Osteoblast (primary cell): ENCODE measurements at regions not wholly inside any gene's neighbourhood (a gene's known extent, or its start where the extent isn't known, plus 50 kb on each side); places are given as distances from the start of the nearest gene placed in this dataset.
"Not testable (repeated sequence)": the region's sequence is repeated elsewhere in the genome, so short reads cannot be mapped to it uniquely, and the experiment has no call there.

ENCODE experiments used
- DNase-seq: peaks from one replicate; pipeline ENCODE4 v3.0.0; 2011; ENCODE audit warnings: low spot score, mixed read lengths; ENCODE audit not compliant: insufficient read length; ENCODE audit errors: missing footprints
- H2AFZ ChIP-seq: 2 replicates; pipeline ENCODE4 v1.6.0; 2011; ENCODE audit warnings: mild to moderate bottlenecking, low read length
- H3K27ac ChIP-seq: 2 replicates; pipeline ENCODE4 v1.5.1; 2011; ENCODE audit warnings: mild to moderate bottlenecking, low read depth, low read length, moderate library complexity
- H3K27me3 ChIP-seq: 2 replicates; pipeline ENCODE4 v1.6.0; 2012; ENCODE audit warnings: mild to moderate bottlenecking, control low read depth, inconsistent platforms, low read length, moderate library complexity; ENCODE audit not compliant: insufficient read depth
- H3K36me3 ChIP-seq: 2 replicates; pipeline ENCODE4 v1.5.1; 2011; ENCODE audit warnings: mild to moderate bottlenecking, low read length, control low read depth, moderate library complexity; ENCODE audit not compliant: insufficient read depth
- H3K4me1 ChIP-seq: 2 replicates; pipeline ENCODE4 v1.5.1; 2011; ENCODE audit warnings: mild to moderate bottlenecking, low read length, control low read depth, moderate library complexity; ENCODE audit not compliant: insufficient read depth
- H3K4me2 ChIP-seq: 2 replicates; pipeline ENCODE4 v1.6.0; 2011; ENCODE audit warnings: mild to moderate bottlenecking, low read length; ENCODE audit not compliant: insufficient read depth
- H3K4me3 ChIP-seq: fragments of 200-600 bp; sonication (generic); 3 replicates; pipeline ENCODE4 v1.5.1; 2012; ENCODE audit warnings: mild to moderate bottlenecking, low read length, inconsistent platforms; ENCODE audit not compliant: insufficient read depth
- H3K79me2 ChIP-seq: 2 replicates; pipeline ENCODE4 v1.6.0; 2012; ENCODE audit warnings: mild to moderate bottlenecking, low read length, control low read depth, inconsistent platforms; ENCODE audit not compliant: insufficient read depth
- H3K9me3 ChIP-seq: 2 replicates; pipeline ENCODE4 v1.5.1; 2011; ENCODE audit warnings: low read depth, low read length, control low read depth
- H4K20me1 ChIP-seq: 2 replicates; pipeline ENCODE4 v1.6.0; 2012; ENCODE audit warnings: mild to moderate bottlenecking, low read length, control low read depth; ENCODE audit not compliant: insufficient read depth
- TF ChIP-seq, protein P1 (sequence below): IDR thresholded peaks from 2 replicates; pipeline ENCODE4 v1.5.1; 2011; ENCODE audit warnings: mild to moderate bottlenecking, low read depth, low read length, moderate library complexity; ENCODE audit errors: extremely low read depth

DNA sequence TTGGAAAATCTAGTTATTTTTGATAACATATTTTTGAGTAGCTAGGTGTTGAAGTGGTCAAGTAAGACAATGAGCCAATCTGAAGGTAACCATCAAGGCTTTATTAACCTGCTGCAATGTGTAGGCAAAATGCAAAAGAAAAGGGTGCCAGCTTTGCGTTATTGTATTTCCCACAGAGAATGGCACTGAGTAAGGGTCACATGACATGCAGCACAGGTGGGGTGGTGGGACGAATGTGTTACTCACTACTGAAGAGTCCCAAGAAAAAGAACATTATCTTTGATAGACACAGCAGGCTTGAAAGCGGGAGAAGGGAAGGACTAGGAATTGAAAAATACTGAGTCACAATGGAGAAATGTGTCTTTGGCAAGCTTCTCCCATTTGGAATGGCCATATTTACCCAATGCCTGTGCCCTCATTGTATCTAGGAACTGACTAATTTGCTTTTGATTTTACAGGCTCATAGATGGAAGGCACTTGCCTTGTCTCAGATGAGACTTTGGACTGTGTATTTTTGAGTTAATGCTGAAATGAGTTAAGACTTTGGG lies 898.6 kb upstream of the POT1 start:
- no peak overlapping the region for H3K4me3 ChIP-seq
- no peak overlapping the region for H3K4me2 ChIP-seq
- no peaks in the 10 kb centered on the region for H3K4me1 ChIP-seq
- H2AFZ ChIP-seq: no peak overlapping the region
- H3K36me3 ChIP-seq: no peaks in the 10 kb centered on the region
- H3K27me3 ChIP-seq: no peaks in the 10 kb centered on the region
- no peak overlapping the region for H3K27ac ChIP-seq
- no peak for DNase-seq
- TF ChIP-seq, protein P1, sequence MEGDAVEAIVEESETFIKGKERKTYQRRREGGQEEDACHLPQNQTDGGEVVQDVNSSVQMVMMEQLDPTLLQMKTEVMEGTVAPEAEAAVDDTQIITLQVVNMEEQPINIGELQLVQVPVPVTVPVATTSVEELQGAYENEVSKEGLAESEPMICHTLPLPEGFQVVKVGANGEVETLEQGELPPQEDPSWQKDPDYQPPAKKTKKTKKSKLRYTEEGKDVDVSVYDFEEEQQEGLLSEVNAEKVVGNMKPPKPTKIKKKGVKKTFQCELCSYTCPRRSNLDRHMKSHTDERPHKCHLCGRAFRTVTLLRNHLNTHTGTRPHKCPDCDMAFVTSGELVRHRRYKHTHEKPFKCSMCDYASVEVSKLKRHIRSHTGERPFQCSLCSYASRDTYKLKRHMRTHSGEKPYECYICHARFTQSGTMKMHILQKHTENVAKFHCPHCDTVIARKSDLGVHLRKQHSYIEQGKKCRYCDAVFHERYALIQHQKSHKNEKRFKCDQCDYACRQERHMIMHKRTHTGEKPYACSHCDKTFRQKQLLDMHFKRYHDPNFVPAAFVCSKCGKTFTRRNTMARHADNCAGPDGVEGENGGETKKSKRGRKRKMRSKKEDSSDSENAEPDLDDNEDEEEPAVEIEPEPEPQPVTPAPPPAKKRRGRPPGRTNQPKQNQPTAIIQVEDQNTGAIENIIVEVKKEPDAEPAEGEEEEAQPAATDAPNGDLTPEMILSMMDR: no peak
- no peaks in the 10 kb centered on the region for H4K20me1 ChIP-seq
- H3K79me2 ChIP-seq: no peaks in the 10 kb centered on the region
- H3K9me3 ChIP-seq: no peaks in the 10 kb centered on the region

DNA sequence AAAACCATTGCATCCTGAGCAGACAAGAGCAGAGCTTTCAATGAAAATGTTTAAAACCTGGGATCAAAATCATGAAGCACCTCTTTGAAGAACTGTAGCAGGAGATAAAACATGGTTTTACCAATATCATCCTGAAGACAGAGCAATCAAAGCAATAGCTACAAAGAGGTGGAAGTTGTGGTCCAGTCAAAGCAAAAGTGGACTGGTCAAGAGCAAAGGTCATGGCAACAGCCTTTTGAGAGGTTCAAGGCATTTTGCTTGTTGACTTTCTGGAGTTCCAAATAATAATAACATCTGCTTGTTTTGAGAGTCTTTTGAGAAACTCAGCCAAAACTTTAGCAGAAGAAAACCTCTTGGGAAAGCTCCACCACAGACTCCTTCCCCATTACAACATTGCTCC lies 893.9 kb upstream of the POT1 start:
- Histone ChIP-seq H3K4me1 (no peaks in the 10 kb centered on the region), H3K4me3 (no peak overlapping the region), H3K79me2 (no peaks in the 10 kb centered on the region), H2AFZ (no peak overlapping the region), H3K27me3 (no peaks in the 10 kb centered on the region), H4K20me1 (no peaks in the 10 kb centered on the region), H3K4me2 (no peak overlapping the region), H3K36me3 (no peaks in the 10 kb centered on the region), H3K27ac (no peak overlapping the region), H3K9me3 (no peaks in the 10 kb centered on the region)
- no peak for DNase-seq
- TF ChIP-seq, protein P1: no peak

DNA sequence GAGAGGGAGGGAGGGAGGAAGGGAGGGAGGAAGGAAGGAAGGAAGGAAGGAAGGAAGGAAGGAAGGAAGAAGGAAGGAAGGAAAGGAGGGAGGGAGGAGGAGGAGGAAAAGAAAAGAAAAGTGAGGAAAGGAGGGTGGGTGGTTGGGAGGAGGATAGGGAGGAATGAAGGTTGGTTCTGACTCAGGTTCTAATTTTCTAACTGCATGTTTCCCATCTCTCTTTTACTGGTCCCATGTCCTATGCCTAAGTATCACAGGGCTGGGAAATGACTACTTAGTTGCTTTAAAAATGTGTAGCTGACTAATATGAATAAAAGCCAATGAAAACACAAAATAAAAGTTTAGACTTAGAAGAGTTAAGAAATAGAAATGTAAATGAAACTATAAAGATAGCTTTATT lies 890.9 kb upstream of the POT1 start:
- H3K36me3 ChIP-seq: no peaks in the 10 kb centered on the region
- no peak overlapping the region for H2AFZ ChIP-seq
- H3K4me2 ChIP-seq: no peak overlapping the region
- DNase-seq: no peak
- no peak overlapping the region for H3K27ac ChIP-seq
- H4K20me1 ChIP-seq: no peaks in the 10 kb centered on the region
- no peaks in the 10 kb centered on the region for H3K9me3 ChIP-seq
- H3K4me1 ChIP-seq: no peaks in the 10 kb centered on the region
- no peaks in the 10 kb centered on the region for H3K27me3 ChIP-seq
- no peaks in the 10 kb centered on the region for H3K79me2 ChIP-seq
- no peak overlapping the region for H3K4me3 ChIP-seq
- TF ChIP-seq, protein P1: no peak

DNA sequence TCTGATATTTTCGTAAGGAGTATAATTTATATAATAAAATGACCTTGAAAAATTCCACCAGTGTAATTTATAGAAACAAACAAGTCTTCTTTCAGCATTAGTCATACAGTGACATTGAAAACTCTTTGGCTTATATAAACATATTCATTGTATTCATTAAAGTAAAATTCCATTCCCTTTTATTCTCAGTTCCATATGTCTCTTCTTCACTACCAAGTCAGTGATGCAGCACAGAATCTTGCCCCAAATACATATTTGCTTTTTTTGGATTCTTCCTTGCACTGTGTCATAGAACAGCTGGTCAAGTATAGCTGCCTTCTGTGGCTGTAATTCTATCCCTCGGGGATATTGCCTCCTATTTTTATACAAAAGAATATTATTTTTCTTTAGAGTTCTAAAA lies 884.5 kb upstream of the POT1 start:
- H4K20me1 ChIP-seq: no peaks in the 10 kb centered on the region
- no peak overlapping the region for H3K27ac ChIP-seq
- H3K27me3 ChIP-seq: no peaks in the 10 kb centered on the region
- no peak overlapping the region for H3K4me3 ChIP-seq
- no peak overlapping the region for H2AFZ ChIP-seq
- H3K79me2 ChIP-seq: no peaks in the 10 kb centered on the region
- TF ChIP-seq, protein P1: no peak
- no peak overlapping the region for H3K4me2 ChIP-seq
- H3K9me3 ChIP-seq: no peaks in the 10 kb centered on the region
- H3K36me3 ChIP-seq: no peaks in the 10 kb centered on the region
- H3K4me1 ChIP-seq: no peaks in the 10 kb centered on the region
- no peak for DNase-seq

DNA sequence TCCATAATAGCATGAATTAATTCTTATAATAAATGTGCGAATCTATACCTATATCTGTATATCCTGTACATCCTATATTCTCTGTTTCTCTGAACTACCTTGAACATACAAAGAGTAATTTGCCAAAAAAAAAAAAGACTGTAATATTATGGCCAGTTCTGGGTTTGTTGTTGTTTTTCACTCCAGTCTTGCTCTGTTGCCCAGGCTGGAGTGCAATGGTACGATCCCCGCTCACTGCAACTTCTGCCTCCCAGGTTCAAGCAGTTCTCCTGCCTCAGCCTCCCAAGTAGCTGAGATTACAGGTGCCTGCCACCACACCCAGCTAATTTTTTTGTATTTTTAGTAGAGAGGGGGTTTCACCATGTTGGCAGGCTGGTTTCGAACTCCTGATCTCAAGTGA lies 876.9 kb upstream of the POT1 start:
- not testable (repeated sequence) for H3K27ac ChIP-seq, H3K27me3 ChIP-seq, H3K36me3 ChIP-seq, H3K4me1 ChIP-seq, H3K9me3 ChIP-seq, H3K4me2 ChIP-seq, H4K20me1 ChIP-seq, DNase-seq, H2AFZ ChIP-seq, H3K4me3 ChIP-seq, H3K79me2 ChIP-seq
